HFFc6 (cell line): ENCODE measurements at regions not wholly inside any gene's neighbourhood (a gene's known extent, or its start where the extent isn't known, plus 50 kb on each side); places are given as distances from the start of the nearest gene placed in this dataset.

Experiments
- DNase-seq: peaks from one replicate; pipeline ENCODE4 v3.0.0-alpha.2; 2018
- H3K27ac Mint-ChIP-seq: 2 replicates; pipeline ENCODE4 v1.8.0; 2020; ENCODE audit warnings: mild to moderate bottlenecking, mixed read lengths
- H3K27me3 Mint-ChIP-seq: 2 replicates; pipeline ENCODE4 v1.8.0; 2021; ENCODE audit warnings: mild to moderate bottlenecking, moderate library complexity, mixed read lengths; ENCODE audit not compliant: insufficient read depth
- H3K36me3 Mint-ChIP-seq: 2 replicates; pipeline ENCODE4 v1.8.0; 2021; ENCODE audit warnings: low read depth, mixed read lengths
- H3K4me1 Mint-ChIP-seq: 2 replicates; pipeline ENCODE4 v1.8.0; 2020; ENCODE audit warnings: low read depth, mixed read lengths
- H3K4me3 Mint-ChIP-seq: 2 replicates; pipeline ENCODE4 v1.8.0; 2020; ENCODE audit warnings: mild to moderate bottlenecking, moderate library complexity, mixed read lengths
- H3K9me3 Mint-ChIP-seq: 2 replicates; pipeline ENCODE4 v1.8.0; 2020; ENCODE audit warnings: mild to moderate bottlenecking, mixed read lengths
- TF ChIP-seq, protein P1 (sequence below): fragments of 200-600 bp; sonication (generic); IDR thresholded peaks from 2 replicates; pipeline ENCODE4 v1.5.0; 2021; ENCODE audit warnings: antibody characterized with exemption, mild to moderate bottlenecking

DNA sequence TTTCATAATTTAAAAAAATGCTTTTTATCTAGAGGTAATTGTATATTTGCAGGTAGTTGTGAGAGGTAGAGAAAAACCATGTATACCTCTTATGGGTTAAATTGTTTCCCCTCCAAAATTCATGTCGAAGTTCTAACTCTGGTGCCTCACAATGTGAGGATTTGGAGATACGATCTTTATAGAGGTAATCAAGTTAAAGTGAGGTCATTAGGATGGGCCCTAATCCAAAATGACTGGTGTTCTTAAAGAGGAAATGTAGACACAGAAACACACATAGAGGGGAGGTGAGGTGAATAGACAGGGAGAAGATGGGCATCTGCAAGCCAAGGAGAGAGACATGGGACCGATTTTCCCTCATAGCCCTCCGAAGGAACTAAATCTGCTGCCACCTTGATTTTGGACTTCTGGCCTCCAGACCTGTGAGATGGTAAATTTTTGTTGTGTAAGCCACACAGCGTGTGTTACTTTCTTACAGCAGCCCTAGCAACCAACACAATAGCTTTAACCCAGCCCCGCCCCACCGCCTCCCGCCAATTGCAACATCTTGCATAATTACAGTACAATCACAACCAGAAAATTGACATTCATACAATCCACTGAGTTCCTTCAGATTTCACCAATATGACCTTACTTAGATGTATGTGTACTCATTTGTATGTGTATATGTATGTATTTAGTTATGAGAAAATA is 208.9 kb downstream of the MIB1 start:
- Mint-ChIP-seq H3K4me3 (no peak overlapping the region), H3K27me3 (peaks cover 24% of the 10 kb centered on the region), H3K9me3 (no peaks in the 10 kb centered on the region), H3K36me3 (no peaks in the 10 kb centered on the region), H3K27ac (no peak overlapping the region), H3K4me1 (no peaks in the 10 kb centered on the region)
- DNase-seq: no peak
- TF ChIP-seq, protein P1, sequence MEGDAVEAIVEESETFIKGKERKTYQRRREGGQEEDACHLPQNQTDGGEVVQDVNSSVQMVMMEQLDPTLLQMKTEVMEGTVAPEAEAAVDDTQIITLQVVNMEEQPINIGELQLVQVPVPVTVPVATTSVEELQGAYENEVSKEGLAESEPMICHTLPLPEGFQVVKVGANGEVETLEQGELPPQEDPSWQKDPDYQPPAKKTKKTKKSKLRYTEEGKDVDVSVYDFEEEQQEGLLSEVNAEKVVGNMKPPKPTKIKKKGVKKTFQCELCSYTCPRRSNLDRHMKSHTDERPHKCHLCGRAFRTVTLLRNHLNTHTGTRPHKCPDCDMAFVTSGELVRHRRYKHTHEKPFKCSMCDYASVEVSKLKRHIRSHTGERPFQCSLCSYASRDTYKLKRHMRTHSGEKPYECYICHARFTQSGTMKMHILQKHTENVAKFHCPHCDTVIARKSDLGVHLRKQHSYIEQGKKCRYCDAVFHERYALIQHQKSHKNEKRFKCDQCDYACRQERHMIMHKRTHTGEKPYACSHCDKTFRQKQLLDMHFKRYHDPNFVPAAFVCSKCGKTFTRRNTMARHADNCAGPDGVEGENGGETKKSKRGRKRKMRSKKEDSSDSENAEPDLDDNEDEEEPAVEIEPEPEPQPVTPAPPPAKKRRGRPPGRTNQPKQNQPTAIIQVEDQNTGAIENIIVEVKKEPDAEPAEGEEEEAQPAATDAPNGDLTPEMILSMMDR: no peak

DNA sequence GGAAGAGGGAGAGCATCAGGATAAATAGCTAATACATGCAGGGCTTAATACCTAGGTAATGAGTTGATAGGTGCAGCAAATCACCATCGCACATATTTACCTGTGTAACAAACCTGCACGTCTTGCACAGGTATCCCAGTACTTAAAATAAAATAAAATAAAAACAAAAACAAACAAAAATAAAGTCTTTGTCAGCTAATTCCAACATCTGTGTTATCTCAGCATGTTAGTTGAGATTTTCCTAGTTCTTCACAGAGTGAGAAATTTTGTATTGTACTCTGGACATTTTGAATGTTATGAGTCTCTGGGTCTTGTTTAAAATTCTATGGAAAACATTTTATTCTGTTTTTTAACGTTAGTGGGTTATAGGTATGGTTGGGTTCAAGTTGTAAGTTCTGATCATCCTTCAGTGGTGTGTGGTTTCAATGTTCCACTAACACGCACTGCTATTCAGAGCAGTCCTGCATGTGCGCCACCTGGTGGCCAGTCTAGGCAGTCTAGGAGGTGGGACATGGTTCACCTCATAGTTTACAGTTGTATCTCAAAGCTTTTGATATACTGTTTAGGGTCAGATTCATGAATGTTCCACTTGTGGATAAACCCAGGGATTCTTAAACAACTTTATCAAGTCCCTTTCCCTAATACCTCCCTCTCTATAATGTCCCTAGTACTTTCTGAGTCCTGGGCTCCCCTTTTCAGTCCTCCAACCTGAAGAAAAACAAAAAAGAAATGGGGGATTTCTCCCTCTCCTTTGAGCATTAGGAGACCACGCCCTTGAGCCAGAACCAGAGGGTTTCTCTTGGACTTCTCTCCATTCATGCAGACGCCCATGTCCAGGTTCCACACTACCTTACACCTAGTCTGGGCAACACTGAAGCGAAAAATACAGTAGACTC is 213.4 kb upstream of the GATA6 start:
- Mint-ChIP-seq H3K36me3 (no peaks in the 10 kb centered on the region), H3K9me3 (no peaks in the 10 kb centered on the region), H3K27me3 (peaks cover 40% of the 10 kb centered on the region), H3K4me1 (no peaks in the 10 kb centered on the region), H3K27ac (no peak overlapping the region), H3K4me3 (no peak overlapping the region)
- TF ChIP-seq, protein P1: peak; percentile 98
- peak; percentile 51 for DNase-seq

DNA sequence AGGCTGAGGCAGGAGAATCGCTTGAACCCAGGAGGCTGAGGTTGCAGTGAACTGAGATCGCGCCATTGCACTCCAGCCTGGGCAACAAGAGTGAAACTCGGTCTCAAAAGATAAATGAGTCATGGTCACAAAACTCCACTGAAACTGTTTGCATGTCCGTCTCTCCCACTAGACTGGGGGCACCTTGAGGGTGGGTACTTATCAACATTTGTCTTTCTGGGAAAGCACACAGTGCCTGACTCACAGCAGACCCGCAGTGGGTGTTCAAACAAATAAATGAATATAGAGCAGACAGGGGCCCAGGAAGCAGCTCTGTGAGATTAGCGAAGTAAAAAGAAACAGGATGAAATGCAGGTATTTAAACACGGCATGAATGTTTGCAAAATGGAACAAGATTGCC is 211.1 kb upstream of the GATA6 start:
- H3K27me3 Mint-ChIP-seq: peaks cover 32% of the 10 kb centered on the region
- DNase-seq: no peak
- no peaks in the 10 kb centered on the region for H3K9me3 Mint-ChIP-seq

DNA sequence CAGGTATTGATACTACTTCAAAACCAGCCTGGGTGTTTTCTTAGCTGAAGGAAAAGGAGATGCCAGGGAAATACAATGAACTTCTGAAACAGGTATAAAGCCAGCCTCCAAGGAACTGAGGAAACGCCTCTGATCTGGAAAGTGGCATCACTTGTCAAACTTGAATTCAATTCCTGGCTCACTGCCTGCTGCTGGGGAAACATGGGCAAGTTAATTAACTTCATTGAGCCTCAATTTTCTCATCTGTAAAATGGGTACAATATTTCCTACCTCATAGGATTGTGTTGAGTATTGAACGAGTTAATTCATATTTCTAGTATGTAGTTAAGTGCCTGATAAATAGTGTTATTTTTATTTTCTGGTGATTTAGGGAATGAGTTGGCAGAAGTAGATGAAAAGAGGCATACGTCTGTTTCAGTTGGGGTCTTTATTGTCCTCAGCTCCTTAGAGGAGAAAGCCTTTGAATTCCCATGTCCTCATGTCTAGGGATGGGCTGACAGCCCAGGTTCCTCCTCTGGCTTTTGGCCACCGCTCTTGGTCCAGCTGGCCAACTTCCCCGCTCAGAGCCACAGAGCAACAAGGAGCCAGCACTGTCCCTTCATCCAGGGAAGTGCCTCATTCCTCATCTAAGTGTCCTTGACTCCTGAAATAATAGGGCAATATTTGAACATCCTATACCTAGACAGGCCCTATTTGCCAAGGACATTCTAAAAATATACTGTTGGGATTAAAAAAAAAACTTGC is 210.5 kb upstream of the GATA6 start:
- no peaks in the 10 kb centered on the region for H3K9me3 Mint-ChIP-seq
- no peak for DNase-seq
- no peaks in the 10 kb centered on the region for H3K4me1 Mint-ChIP-seq
- H3K27me3 Mint-ChIP-seq: peaks cover 38% of the 10 kb centered on the region
- H3K27ac Mint-ChIP-seq: no peak overlapping the region
- H3K4me3 Mint-ChIP-seq: no peak overlapping the region
- TF ChIP-seq, protein P1: no peak
- no peaks in the 10 kb centered on the region for H3K36me3 Mint-ChIP-seq

More for the DNA sequence above, 211.1 kb upstream of the GATA6 start:
- Mint-ChIP-seq H3K36me3 (no peaks in the 10 kb centered on the region), H3K4me1 (no peaks in the 10 kb centered on the region), H3K27ac (no peak overlapping the region), H3K4me3 (no peak overlapping the region)
- TF ChIP-seq, protein P1: no peak

DNA sequence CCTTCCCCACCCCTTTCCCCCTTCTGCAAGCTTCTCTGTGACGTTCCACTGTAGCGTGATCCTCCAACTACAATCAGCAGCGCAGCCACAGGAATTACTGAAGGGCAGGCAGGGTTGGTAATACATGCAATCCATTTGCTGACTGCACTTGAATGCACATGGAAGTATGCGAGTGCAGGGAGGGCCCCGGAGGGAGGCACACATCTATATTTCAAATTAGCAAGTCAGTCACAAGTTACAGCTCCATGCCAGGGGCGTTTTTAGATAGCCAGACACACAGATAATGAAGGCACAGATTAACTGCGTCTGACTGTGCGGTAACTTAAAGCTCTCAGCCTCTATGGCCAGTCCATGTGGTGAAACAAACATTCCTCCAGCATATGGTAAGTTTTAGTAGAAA is 209.2 kb upstream of the GATA6 start:
- Mint-ChIP-seq H3K4me3 (no peak overlapping the region), H3K4me1 (no peaks in the 10 kb centered on the region), H3K27ac (no peak overlapping the region), H3K36me3 (no peaks in the 10 kb centered on the region), H3K9me3 (no peaks in the 10 kb centered on the region), H3K27me3 (peaks cover 40% of the 10 kb centered on the region)
- DNase-seq: no peak
- TF ChIP-seq, protein P1: no peak
